BJ (cell line): ENCODE measurements at regions not wholly inside any gene's neighbourhood (a gene's known extent, or its start where the extent isn't known, plus 50 kb on each side); places are given as distances from the start of the nearest gene placed in this dataset.

Experiments used
- CTCF ChIA-PET: fragments of 350-600 bp; formaldehyde crosslinking; extraction: SDS; loops from one replicate; lab custom pipeline; 2021; ENCODE audit warnings: antibody characterized with exemption, inconsistent platforms; lab: Yijun Ruan, JAX
- POLR2A ChIA-PET: fragments of 300-600 bp; sonication (Branson Sonifier 250); formaldehyde crosslinking; extraction: SDS; loops from one replicate; lab custom pipeline; 2021; ENCODE audit warnings: antibody characterized with exemption; lab: Charles Lee
- DNase-seq: peaks from one replicate; pipeline ENCODE4 v3.0.0-alpha.2; 2011; ENCODE audit warnings: low read depth
- H3K27me3 ChIP-seq: 2 replicates; pipeline ENCODE4 v1.6.0; 2011; ENCODE audit warnings: low read length; ENCODE audit not compliant: control insufficient read depth, insufficient read depth
- H3K36me3 ChIP-seq: 2 replicates; pipeline ENCODE4 v1.5.1; 2011; ENCODE audit warnings: low read length; ENCODE audit not compliant: control insufficient read depth, insufficient read depth
- H3K4me3 ChIP-seq: 2 replicates; pipeline ENCODE4 v1.5.1; 2011; ENCODE audit warnings: low read depth, mild to moderate bottlenecking, control low read depth, low read length
- TF ChIP-seq, protein P1 (sequence below): IDR thresholded peaks from 2 replicates; pipeline ENCODE4 v1.5.1; 2011; ENCODE audit warnings: low read depth, mild to moderate bottlenecking, control low read depth, inconsistent platforms, low read length, moderate library complexity; ENCODE audit not compliant: insufficient read depth

DNA sequence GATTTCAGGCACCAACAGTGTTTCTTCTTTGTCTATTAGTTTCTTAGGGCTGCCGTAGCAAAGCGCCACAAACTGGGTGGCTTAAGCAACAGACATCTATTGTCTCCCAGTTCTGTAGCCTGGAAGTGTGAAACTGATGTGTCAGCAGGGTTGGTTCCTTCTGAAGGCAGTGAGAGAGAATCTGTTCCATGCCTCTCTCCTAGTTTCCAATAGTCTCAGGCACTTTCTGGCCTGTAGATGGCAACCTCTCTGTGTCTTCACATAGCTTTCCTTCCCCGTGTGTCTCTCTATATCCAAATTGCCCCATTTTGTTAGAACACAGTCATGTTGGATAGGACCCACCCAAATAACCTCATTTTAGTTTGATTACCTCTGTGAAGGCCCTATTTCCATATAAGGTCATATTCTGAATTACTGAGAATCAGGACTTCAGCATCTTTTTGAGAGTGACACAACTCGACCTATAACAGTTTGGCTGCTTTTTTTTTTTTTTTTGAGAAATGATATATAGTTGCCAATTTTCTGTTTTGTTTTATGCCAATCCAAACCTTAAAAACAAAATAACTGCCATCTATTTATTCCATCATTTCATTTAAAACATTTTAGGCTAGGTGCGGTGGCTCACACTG, 108.2 kb downstream of the SLC36A4 start:
- H3K36me3 ChIP-seq: no peaks in the 10 kb centered on the region
- ChIA-PET POLR2A (no interaction called here), CTCF (interaction anchor here (0.6 to 2.4 kb wide), 13 partner anchors 10 to 927 kb away, joined by 3 to 7 read pairs (median 3); no protein-coding TSS in a partner anchor)
- no peaks in the 10 kb centered on the region for H3K27me3 ChIP-seq
- TF ChIP-seq, protein P1, sequence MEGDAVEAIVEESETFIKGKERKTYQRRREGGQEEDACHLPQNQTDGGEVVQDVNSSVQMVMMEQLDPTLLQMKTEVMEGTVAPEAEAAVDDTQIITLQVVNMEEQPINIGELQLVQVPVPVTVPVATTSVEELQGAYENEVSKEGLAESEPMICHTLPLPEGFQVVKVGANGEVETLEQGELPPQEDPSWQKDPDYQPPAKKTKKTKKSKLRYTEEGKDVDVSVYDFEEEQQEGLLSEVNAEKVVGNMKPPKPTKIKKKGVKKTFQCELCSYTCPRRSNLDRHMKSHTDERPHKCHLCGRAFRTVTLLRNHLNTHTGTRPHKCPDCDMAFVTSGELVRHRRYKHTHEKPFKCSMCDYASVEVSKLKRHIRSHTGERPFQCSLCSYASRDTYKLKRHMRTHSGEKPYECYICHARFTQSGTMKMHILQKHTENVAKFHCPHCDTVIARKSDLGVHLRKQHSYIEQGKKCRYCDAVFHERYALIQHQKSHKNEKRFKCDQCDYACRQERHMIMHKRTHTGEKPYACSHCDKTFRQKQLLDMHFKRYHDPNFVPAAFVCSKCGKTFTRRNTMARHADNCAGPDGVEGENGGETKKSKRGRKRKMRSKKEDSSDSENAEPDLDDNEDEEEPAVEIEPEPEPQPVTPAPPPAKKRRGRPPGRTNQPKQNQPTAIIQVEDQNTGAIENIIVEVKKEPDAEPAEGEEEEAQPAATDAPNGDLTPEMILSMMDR: peak; percentile 76
- DNase-seq: no peak
- H3K4me3 ChIP-seq: no peak overlapping the region
